B cell (primary cell): ENCODE measurements at regions not wholly inside any gene's neighbourhood (a gene's known extent, or its start where the extent isn't known, plus 50 kb on each side); places are given as distances from the start of the nearest gene placed in this dataset.

ENCODE experiments used
- ATAC-seq: fragments of 200-7000 bp; cut with Tn5 transposase; one replicate; pipeline ENCODE4 v1.10.0; 2021; ENCODE audit warnings: low read depth, mild to moderate bottlenecking, moderate number of reproducible peaks, moderate library complexity
- CTCF ChIA-PET: fragments of 350-600 bp; sonication (Branson Sonifier 250); formaldehyde crosslinking; loops from one replicate; lab custom pipeline; 2021; ENCODE audit warnings: antibody characterized with exemption, inconsistent platforms; lab: Charles Lee
- POLR2A ChIA-PET: fragments of 350-600 bp; sonication (Branson Sonifier 250); formaldehyde crosslinking; loops from one replicate; lab custom pipeline; 2021; ENCODE audit warnings: antibody characterized with exemption; lab: Charles Lee
- DNase-seq: peaks from one replicate; pipeline ENCODE4 v3.0.0; 2013
- H2AFZ ChIP-seq: 2 replicates; pipeline ENCODE4 v1.6.1; 2012; ENCODE audit warnings: mild to moderate bottlenecking, low read depth, low read length; ENCODE audit not compliant: insufficient read depth, poor library complexity, severe bottlenecking
- H3K27ac ChIP-seq, 2 donors: 1 replicate in 1 of 2; 2 replicates in 1 of 2; pipeline ENCODE4 v1.5.1; 2012 to 2013; ENCODE audit warnings: low read length in 2 of 2, mild to moderate bottlenecking in 2 of 2, moderate library complexity in 1 of 2
- H3K27me3 ChIP-seq, 4 experiments: fragments of 200-600 bp in 1 of 4; sonication (generic) in 1 of 4; replicated peaks in 1 of 4; 1 replicate in 2 of 4; 2 replicates in 2 of 4; pipeline versions ENCODE4 v1.6.1 to v1.7.0; 2013 to 2016; ENCODE audit warnings: low read length in 3 of 4, mild to moderate bottlenecking in 2 of 4, mixed read lengths in 1 of 4, moderate library complexity in 1 of 4; ENCODE audit not compliant: insufficient read depth in 4 of 4, control insufficient read depth in 3 of 4; ENCODE audit errors: control extremely low read depth in 1 of 4
- H3K36me3 ChIP-seq, 2 experiments: replicated peaks in 1 of 2; 1 replicate in 1 of 2; 2 replicates in 1 of 2; pipeline versions ENCODE4 v1.6.1 to v1.7.1; 2013; ENCODE audit warnings: low read length in 1 of 2; ENCODE audit not compliant: insufficient read depth in 2 of 2, control insufficient read depth in 1 of 2; ENCODE audit errors: control extremely low read depth in 1 of 2, extremely low read depth in 1 of 2
- H3K4me1 ChIP-seq, 2 donors: fragments of 200-600 bp in 1 of 2; sonication (generic) in 1 of 2; 1 replicate in 1 of 2; 2 replicates in 1 of 2; pipeline versions ENCODE4 v1.5.1 to v1.6.1; 2013 to 2017; ENCODE audit warnings: low read length in 2 of 2; ENCODE audit not compliant: control insufficient read depth in 2 of 2, insufficient read depth in 2 of 2
- H3K4me2 ChIP-seq: replicated peaks from 2 replicates; pipeline ENCODE3; 2012; ENCODE audit warnings: mild to moderate bottlenecking, low read depth, low read length; ENCODE audit not compliant: poor library complexity, severe bottlenecking
- H3K4me3 ChIP-seq, 5 experiments: fragments of 200-600 bp in 1 of 5; sonication (generic) in 1 of 5; 1 replicate in 3 of 5; 2 replicates in 2 of 5; pipeline versions ENCODE4 v1.5.1 to v1.7.0; 2011 to 2016; ENCODE audit warnings: low read length in 4 of 5, mild to moderate bottlenecking in 4 of 5, low read depth in 2 of 5, control low read depth in 1 of 5, moderate library complexity in 1 of 5; ENCODE audit not compliant: insufficient read depth in 1 of 5; ENCODE audit errors: control extremely low read depth in 1 of 5, extremely low read depth in 1 of 5
- H3K79me2 ChIP-seq: fragments of 200-600 bp; sonication (generic); one replicate; pipeline ENCODE4 v1.6.0; 2016; ENCODE audit warnings: low read length; ENCODE audit not compliant: control insufficient read depth, insufficient read depth
- H3K9ac ChIP-seq: fragments of 200-600 bp; sonication (generic); 2 replicates; pipeline ENCODE4 v1.6.1; 2017; ENCODE audit warnings: mild to moderate bottlenecking, low read length, moderate library complexity
- H3K9me3 ChIP-seq, 3 donors: one replicate each; pipeline versions ENCODE4 v1.6.1 to v1.7.1; 2013; ENCODE audit warnings: low read length in 2 of 3; ENCODE audit not compliant: control insufficient read depth in 2 of 3, insufficient read depth in 1 of 3; ENCODE audit errors: control extremely low read depth in 1 of 3
- H4K20me1 ChIP-seq: 2 replicates; pipeline ENCODE4 v1.6.0; 2012; ENCODE audit warnings: mild to moderate bottlenecking, low read length; ENCODE audit not compliant: insufficient read depth, control insufficient read depth, poor library complexity, severe bottlenecking
- H3K27ac Mint-ChIP-seq: one replicate; pipeline ENCODE4 v1.8.0; 2021; ENCODE audit warnings: mixed read lengths
- H3K27me3 Mint-ChIP-seq: one replicate; pipeline ENCODE4 v1.8.0; 2021; ENCODE audit warnings: mixed read lengths
- H3K4me1 Mint-ChIP-seq: one replicate; pipeline ENCODE4 v1.8.0; 2021; ENCODE audit warnings: mixed read lengths
- H3K4me3 Mint-ChIP-seq: one replicate; pipeline ENCODE4 v1.8.0; 2021; ENCODE audit warnings: mixed read lengths
- H3K9me3 Mint-ChIP-seq: one replicate; pipeline ENCODE4 v1.8.0; 2022; ENCODE audit warnings: mixed read lengths; ENCODE audit not compliant: insufficient read depth
- EZH2 ChIP-seq: IDR thresholded peaks from 2 replicates; pipeline ENCODE4 v1.6.1; 2012; ENCODE audit warnings: borderline replicate concordance, low read depth, mild to moderate bottlenecking, moderate library complexity, low read length; ENCODE audit not compliant: insufficient read depth, poor library complexity, severe bottlenecking
- WGBS: methylation state at CpG from one replicate; pipeline ENCODE4 v1.1.5; 2013; ENCODE audit warnings: missing lambda C conversion rate; ENCODE audit not compliant: insufficient coverage; 5-methylcytosine and 5-hydroxymethylcytosine counted together
- intact Hi-C: fragments of 100-400 bp; cut with micrococcal nuclease; formaldehyde crosslinking; loops from one replicate; pipeline ENCODE4 v1.10.0; 2022
- TF ChIP-seq, protein P1 (sequence below): fragments of 200-600 bp; IDR thresholded peaks from one replicate; pipeline ENCODE4 v1.8.0; 2022; ENCODE audit warnings: antibody characterized with exemption, mild to moderate bottlenecking

DNA sequence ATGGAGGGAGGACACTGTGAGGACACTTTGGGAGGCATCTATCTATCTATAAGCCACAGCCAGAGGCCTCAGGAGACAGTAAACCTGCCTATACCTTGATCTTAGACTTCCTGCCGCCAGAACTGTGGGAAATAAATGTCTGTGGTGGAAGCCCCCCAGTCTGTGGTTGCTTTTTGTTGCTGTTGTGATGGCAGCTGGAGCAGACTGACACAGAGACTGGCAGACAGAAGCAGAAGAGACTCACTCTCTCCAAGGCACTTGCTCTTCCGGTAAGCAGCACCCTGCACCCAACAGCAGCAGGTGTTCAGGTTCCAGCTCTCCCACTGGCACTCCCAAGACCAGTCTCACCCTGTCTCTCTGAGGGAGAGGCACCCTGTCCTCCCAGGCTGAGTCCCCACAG, 297.6 kb downstream of the TTLL7 start:
- no peak for DNase-seq
- H3K9me3 Mint-ChIP-seq, result peaks cover 5% of the 10 kb centered on the region
- H3K27ac Mint-ChIP-seq, result no peak overlapping the region
- intact Hi-C loops, result no loop called here
- H3K9ac ChIP-seq, result no peak overlapping the region
- H3K4me1 Mint-ChIP-seq, result peaks cover 9% of the 10 kb centered on the region
- TF ChIP-seq, protein P1, sequence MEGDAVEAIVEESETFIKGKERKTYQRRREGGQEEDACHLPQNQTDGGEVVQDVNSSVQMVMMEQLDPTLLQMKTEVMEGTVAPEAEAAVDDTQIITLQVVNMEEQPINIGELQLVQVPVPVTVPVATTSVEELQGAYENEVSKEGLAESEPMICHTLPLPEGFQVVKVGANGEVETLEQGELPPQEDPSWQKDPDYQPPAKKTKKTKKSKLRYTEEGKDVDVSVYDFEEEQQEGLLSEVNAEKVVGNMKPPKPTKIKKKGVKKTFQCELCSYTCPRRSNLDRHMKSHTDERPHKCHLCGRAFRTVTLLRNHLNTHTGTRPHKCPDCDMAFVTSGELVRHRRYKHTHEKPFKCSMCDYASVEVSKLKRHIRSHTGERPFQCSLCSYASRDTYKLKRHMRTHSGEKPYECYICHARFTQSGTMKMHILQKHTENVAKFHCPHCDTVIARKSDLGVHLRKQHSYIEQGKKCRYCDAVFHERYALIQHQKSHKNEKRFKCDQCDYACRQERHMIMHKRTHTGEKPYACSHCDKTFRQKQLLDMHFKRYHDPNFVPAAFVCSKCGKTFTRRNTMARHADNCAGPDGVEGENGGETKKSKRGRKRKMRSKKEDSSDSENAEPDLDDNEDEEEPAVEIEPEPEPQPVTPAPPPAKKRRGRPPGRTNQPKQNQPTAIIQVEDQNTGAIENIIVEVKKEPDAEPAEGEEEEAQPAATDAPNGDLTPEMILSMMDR, result no peak
- no peak for TF ChIP-seq EZH2
- POLR2A ChIA-PET, result no interaction called here
- no peak overlapping the region for H3K4me3 ChIP-seq
- H3K27me3 Mint-ChIP-seq, result no peaks in the 10 kb centered on the region
- CTCF ChIA-PET, result no interaction called here
- no peak overlapping the region for H3K4me3 Mint-ChIP-seq
- H3K9me3 ChIP-seq, result peaks cover 0 to 3% (median 2%) of the 10 kb centered on the region in 3 donors
- H3K4me1 ChIP-seq, result peaks cover 0 to 10% of the 10 kb centered on the region in 2 donors
- no peaks in the 10 kb centered on the region for H3K36me3 ChIP-seq
- no peak for ATAC-seq
- H3K79me2 ChIP-seq, result no peaks in the 10 kb centered on the region
- 93% methylated on average over 1 of the region's 2 CpGs for WGBS
- H3K4me2 ChIP-seq, result no peak overlapping the region
- H3K27me3 ChIP-seq, result peaks cover 0 to 4% (median 0%) of the 10 kb centered on the region in 4 experiments
- no peaks in the 10 kb centered on the region for H4K20me1 ChIP-seq
- H3K27ac ChIP-seq, result no peak overlapping the region
- no peak overlapping the region for H2AFZ ChIP-seq

DNA sequence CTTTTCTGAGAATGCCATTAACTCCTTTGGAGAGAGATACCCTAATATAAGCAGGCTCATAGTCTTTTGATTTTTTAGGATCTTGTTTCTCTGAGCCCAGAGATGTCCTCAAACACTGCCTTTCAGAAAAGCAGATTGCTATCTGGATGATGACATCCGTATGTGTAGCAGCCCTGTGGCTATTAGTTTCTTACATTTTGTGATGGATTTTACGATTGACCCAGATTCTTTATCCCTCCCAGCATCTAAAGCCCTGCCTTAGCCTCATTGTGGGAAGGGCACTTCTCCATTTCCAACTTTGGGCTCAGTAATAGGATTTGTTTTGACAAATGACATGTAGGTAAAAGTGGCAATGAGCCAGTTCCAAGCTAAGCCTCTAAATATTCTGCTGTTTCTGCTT, 300.3 kb downstream of the TTLL7 start:
- Histone ChIP-seq H3K27me3 (peaks cover 0 to 4% (median 0%) of the 10 kb centered on the region in 4 experiments), H3K4me1 (peaks cover 10 to 23% of the 10 kb centered on the region in 2 donors), H3K79me2 (no peaks in the 10 kb centered on the region), H2AFZ (no peak overlapping the region), H3K4me3 (no peak overlapping the region), H3K9me3 (peaks cover 0 to 3% (median 2%) of the 10 kb centered on the region in 3 donors), H4K20me1 (no peaks in the 10 kb centered on the region), H3K27ac (no peak overlapping the region), H3K9ac (no peak overlapping the region), H3K4me2 (no peak overlapping the region), H3K36me3 (no peaks in the 10 kb centered on the region)
- TF ChIP-seq, protein P1, result no peak
- TF ChIP-seq EZH2, result no peak
- Mint-ChIP-seq H3K4me3 (no peak overlapping the region), H3K27me3 (no peaks in the 10 kb centered on the region), H3K27ac (no peak overlapping the region), H3K4me1 (peaks cover 28% of the 10 kb centered on the region), H3K9me3 (peaks cover 5% of the 10 kb centered on the region)
- no peak for DNase-seq
- no peak for ATAC-seq
- ChIA-PET CTCF (no interaction called here), POLR2A (no interaction called here)
- intact Hi-C loops, result no loop called here
- no CpG with 5 or more reads among the region's 2 CpGs for WGBS
